ENCODE measurements at regions not wholly inside any gene's neighbourhood (a gene's known extent, or its start where the extent isn't known, plus 50 kb on each side); places are given as distances from the start of the nearest gene placed in this dataset.
"Not testable (repeated sequence)": the region's sequence is repeated elsewhere in the genome, so short reads cannot be mapped to it uniquely, and the experiment has no call there.

- DNase-seq (ENCODE audit: low read depth) = no peak
- H3K36me3 ChIP-seq (ENCODE audit: control insufficient read depth, insufficient read depth, low read length) = no peaks in the 10 kb centered on the region
- no peaks in the 10 kb centered on the region for H3K27me3 ChIP-seq (ENCODE audit: control insufficient read depth, insufficient read depth, low read length)
- TF ChIP-seq CTCF (IDR thresholded peaks at IDR 0.05; ENCODE audit: insufficient read depth, low read length, poor library complexity, severe bottlenecking) = no peak
- H3K4me3 ChIP-seq (ENCODE audit: low read depth, low read length) = no peak overlapping the region
Measured at GRCh38 chr15:38756441-38756840, 191.8 kb upstream of the RASGRP1 start.

GRCh38 chr15:38758043-38758442 lies 193.4 kb upstream of the RASGRP1 start:
- no peaks in the 10 kb centered on the region for H3K27me3 ChIP-seq (ENCODE audit: control insufficient read depth, insufficient read depth, low read length)
- peak; percentile 35 for DNase-seq (ENCODE audit: low read depth)
- no peaks in the 10 kb centered on the region for H3K36me3 ChIP-seq (ENCODE audit: control insufficient read depth, insufficient read depth, low read length)
- no peak for TF ChIP-seq CTCF (IDR thresholded peaks at IDR 0.05; ENCODE audit: insufficient read depth, low read length, poor library complexity, severe bottlenecking)
- no peak overlapping the region for H3K4me3 ChIP-seq (ENCODE audit: low read depth, low read length)

- H3K27me3 ChIP-seq (ENCODE audit: control insufficient read depth, insufficient read depth, low read length) = no peaks in the 10 kb centered on the region
- no peaks in the 10 kb centered on the region for H3K36me3 ChIP-seq (ENCODE audit: control insufficient read depth, insufficient read depth, low read length)
- no peak overlapping the region for H3K4me3 ChIP-seq (ENCODE audit: low read depth, low read length)
- TF ChIP-seq CTCF (IDR thresholded peaks at IDR 0.05; ENCODE audit: insufficient read depth, low read length, poor library complexity, severe bottlenecking) = no peak
- no peak for DNase-seq (ENCODE audit: low read depth)
Measured at GRCh38 chr15:38761681-38762080, 197.1 kb upstream of the RASGRP1 start.

GRCh38 chr15:38768970-38769369 lies 204.4 kb upstream of the RASGRP1 start:
- Histone ChIP-seq H3K27me3 (ENCODE audit: control insufficient read depth, insufficient read depth, low read length) (no peaks in the 10 kb centered on the region), H3K4me3 (ENCODE audit: low read depth, low read length) (no peak overlapping the region), H3K36me3 (ENCODE audit: control insufficient read depth, insufficient read depth, low read length) (no peaks in the 10 kb centered on the region)
- DNase-seq (ENCODE audit: low read depth) = no peak
- peak; percentile 20 for TF ChIP-seq CTCF (IDR thresholded peaks at IDR 0.05; ENCODE audit: insufficient read depth, low read length, poor library complexity, severe bottlenecking)

GRCh38 chr15:38769492-38769891 lies 204.9 kb upstream of the RASGRP1 start:
- H3K27me3 ChIP-seq (ENCODE audit: control insufficient read depth, insufficient read depth, low read length) = no peaks in the 10 kb centered on the region
- H3K4me3 ChIP-seq (ENCODE audit: low read depth, low read length) = no peak overlapping the region
- no peak for DNase-seq (ENCODE audit: low read depth)
- H3K36me3 ChIP-seq (ENCODE audit: control insufficient read depth, insufficient read depth, low read length) = no peaks in the 10 kb centered on the region
- TF ChIP-seq CTCF (IDR thresholded peaks at IDR 0.05; ENCODE audit: insufficient read depth, low read length, poor library complexity, severe bottlenecking) = no peak

GRCh38 chr15:38774076-38774475 lies 209.5 kb upstream of the RASGRP1 start:
- not testable (repeated sequence) for DNase-seq (ENCODE audit: low read depth); H3K4me3 ChIP-seq (ENCODE audit: low read depth, low read length); H3K27me3 ChIP-seq (ENCODE audit: control insufficient read depth, insufficient read depth, low read length); H3K36me3 ChIP-seq (ENCODE audit: control insufficient read depth, insufficient read depth, low read length)

All from kidney epithelial cell (primary cell).